Endodermal cell (in vitro differentiated cells): ENCODE measurements at regions not wholly inside any gene's neighbourhood (a gene's known extent, or its start where the extent isn't known, plus 50 kb on each side); places are given as distances from the start of the nearest gene placed in this dataset.

Experiments used
- DNase-seq: peaks from one replicate; pipeline ENCODE4 v3.0.0-alpha.2; 2017
- H3K27ac ChIP-seq: 2 replicates; pipeline ENCODE4 v1.5.1; 2013; ENCODE audit warnings: mild to moderate bottlenecking, low read depth, low read length, moderate library complexity
- H3K27me3 ChIP-seq: 2 replicates; pipeline ENCODE4 v1.6.1; 2013; ENCODE audit warnings: mild to moderate bottlenecking, low read length, moderate library complexity; ENCODE audit not compliant: insufficient read depth, control insufficient read depth, poor library complexity, severe bottlenecking
- H3K36me3 ChIP-seq: 2 replicates; pipeline ENCODE4 v1.7.0; 2013; ENCODE audit warnings: mild to moderate bottlenecking, low read length, moderate library complexity; ENCODE audit not compliant: control insufficient read depth, insufficient read depth
- H3K4me1 ChIP-seq: one replicate; pipeline ENCODE4 v1.7.0; 2013; ENCODE audit warnings: low read length; ENCODE audit not compliant: control insufficient read depth, insufficient read depth
- H3K4me3 ChIP-seq: 2 replicates; pipeline ENCODE4 v1.5.1; 2013; ENCODE audit warnings: mild to moderate bottlenecking, low read length, moderate library complexity
- H3K9ac ChIP-seq: 2 replicates; pipeline ENCODE4 v1.6.1; 2013; ENCODE audit warnings: mild to moderate bottlenecking, low read length, moderate library complexity; ENCODE audit not compliant: poor library complexity, severe bottlenecking; ENCODE audit errors: extremely low read depth
- H3K9me3 ChIP-seq: 2 replicates; pipeline ENCODE4 v1.6.1; 2013; ENCODE audit warnings: mild to moderate bottlenecking, low read length, moderate library complexity; ENCODE audit not compliant: control insufficient read depth
- H3K27ac Mint-ChIP-seq: 2 replicates; pipeline ENCODE4 v1.8.0; 2020; ENCODE audit warnings: mixed read lengths
- H3K27me3 Mint-ChIP-seq: 2 replicates; pipeline ENCODE4 v1.8.0; 2021; ENCODE audit warnings: mild to moderate bottlenecking, mixed read lengths; ENCODE audit not compliant: insufficient read depth
- H3K36me3 Mint-ChIP-seq: 2 replicates; pipeline ENCODE4 v1.8.0; 2020; ENCODE audit warnings: low read depth, mixed read lengths
- H3K4me1 Mint-ChIP-seq: 2 replicates; pipeline ENCODE4 v1.8.0; 2020; ENCODE audit warnings: mixed read lengths
- H3K4me3 Mint-ChIP-seq: 2 replicates; pipeline ENCODE4 v1.8.0; 2020; ENCODE audit warnings: mild to moderate bottlenecking, moderate library complexity, mixed read lengths
- H3K9me3 Mint-ChIP-seq: 2 replicates; pipeline ENCODE4 v1.8.0; 2020; ENCODE audit warnings: mild to moderate bottlenecking, mixed read lengths
- WGBS, 2 experiments: methylation state at CpG; one replicate each; pipeline versions ENCODE4 v1.1.5 to v1.1.7; 2013; ENCODE audit warnings: missing lambda C conversion rate in 2 of 2, mixed read lengths in 1 of 2; ENCODE audit not compliant: insufficient coverage in 1 of 2, insufficient read length in 1 of 2; 5-methylcytosine and 5-hydroxymethylcytosine counted together
- TF ChIP-seq, protein P1 (sequence below): fragments of 200-600 bp; sonication (generic); conservative IDR thresholded peaks from 2 replicates; pipeline ENCODE4 v1.5.0; 2021; ENCODE audit warnings: antibody characterized with exemption, mild to moderate bottlenecking

- Mint-ChIP-seq H3K36me3 (no peaks in the 10 kb centered on the region), H3K4me1 (peaks cover 3% of the 10 kb centered on the region), H3K27me3 (no peaks in the 10 kb centered on the region), H3K27ac (no peak overlapping the region), H3K4me3 (no peak overlapping the region), H3K9me3 (peaks cover 8% of the 10 kb centered on the region)
- Histone ChIP-seq H3K36me3 (no peaks in the 10 kb centered on the region), H3K4me1 (peaks cover 2% of the 10 kb centered on the region), H3K9me3 (no peaks in the 10 kb centered on the region), H3K27me3 (no peaks in the 10 kb centered on the region), H3K27ac (no peak overlapping the region), H3K9ac (no peak overlapping the region), H3K4me3 (no peak overlapping the region)
- DNase-seq = no peak
- 89 to 100% methylated on average over 1 to 4 of the region's 4 CpGs for WGBS, 2 experiments
- TF ChIP-seq, protein P1, sequence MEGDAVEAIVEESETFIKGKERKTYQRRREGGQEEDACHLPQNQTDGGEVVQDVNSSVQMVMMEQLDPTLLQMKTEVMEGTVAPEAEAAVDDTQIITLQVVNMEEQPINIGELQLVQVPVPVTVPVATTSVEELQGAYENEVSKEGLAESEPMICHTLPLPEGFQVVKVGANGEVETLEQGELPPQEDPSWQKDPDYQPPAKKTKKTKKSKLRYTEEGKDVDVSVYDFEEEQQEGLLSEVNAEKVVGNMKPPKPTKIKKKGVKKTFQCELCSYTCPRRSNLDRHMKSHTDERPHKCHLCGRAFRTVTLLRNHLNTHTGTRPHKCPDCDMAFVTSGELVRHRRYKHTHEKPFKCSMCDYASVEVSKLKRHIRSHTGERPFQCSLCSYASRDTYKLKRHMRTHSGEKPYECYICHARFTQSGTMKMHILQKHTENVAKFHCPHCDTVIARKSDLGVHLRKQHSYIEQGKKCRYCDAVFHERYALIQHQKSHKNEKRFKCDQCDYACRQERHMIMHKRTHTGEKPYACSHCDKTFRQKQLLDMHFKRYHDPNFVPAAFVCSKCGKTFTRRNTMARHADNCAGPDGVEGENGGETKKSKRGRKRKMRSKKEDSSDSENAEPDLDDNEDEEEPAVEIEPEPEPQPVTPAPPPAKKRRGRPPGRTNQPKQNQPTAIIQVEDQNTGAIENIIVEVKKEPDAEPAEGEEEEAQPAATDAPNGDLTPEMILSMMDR = no peak
These were observed 287.3 kb upstream of the POU1F1 start for GRCh38 chr3:87563712-87564111.

DNA sequence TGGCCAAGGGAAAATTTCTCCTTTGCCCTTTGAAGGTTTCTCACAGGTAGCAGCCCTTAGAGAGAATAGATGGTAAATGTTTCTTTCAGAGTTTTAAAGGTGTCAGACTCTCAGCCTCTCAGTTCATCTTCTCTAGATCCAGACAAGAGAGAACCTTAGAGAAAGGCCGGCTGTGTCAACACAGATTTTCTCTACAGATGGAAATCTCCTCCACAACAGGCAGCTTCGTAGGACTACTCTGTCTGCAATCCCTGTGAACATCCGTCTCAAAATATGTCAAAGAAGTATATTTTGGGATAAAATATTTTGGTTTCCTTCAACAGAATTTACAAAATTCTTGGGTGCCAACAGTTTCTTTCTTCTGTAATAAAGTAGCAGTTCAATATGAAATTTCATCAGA lies 282.1 kb upstream of the POU1F1 start:
- peaks cover 8% of the 10 kb centered on the region for H3K9me3 Mint-ChIP-seq
- no peak overlapping the region for H3K27ac ChIP-seq
- peaks cover 13% of the 10 kb centered on the region for H3K4me1 Mint-ChIP-seq
- H3K27ac Mint-ChIP-seq = no peak overlapping the region
- H3K36me3 ChIP-seq = no peaks in the 10 kb centered on the region
- H3K9ac ChIP-seq = no peak overlapping the region
- 80% methylated on average over 3 of the region's 3 CpGs; no CpG with 5 or more reads in 1 of the 2 experiments for WGBS, 2 experiments
- no peaks in the 10 kb centered on the region for H3K27me3 Mint-ChIP-seq
- H3K36me3 Mint-ChIP-seq = no peaks in the 10 kb centered on the region
- TF ChIP-seq, protein P1 = no peak
- no peaks in the 10 kb centered on the region for H3K9me3 ChIP-seq
- peak overlapping the region; percentile 59 for H3K4me3 ChIP-seq
- H3K4me3 Mint-ChIP-seq = no peak overlapping the region
- H3K27me3 ChIP-seq = no peaks in the 10 kb centered on the region
- peaks cover 9% of the 10 kb centered on the region for H3K4me1 ChIP-seq
- no peak for DNase-seq

- Mint-ChIP-seq H3K27me3 (no peaks in the 10 kb centered on the region), H3K4me1 (peaks cover 13% of the 10 kb centered on the region), H3K4me3 (no peak overlapping the region), H3K27ac (no peak overlapping the region), H3K9me3 (no peaks in the 10 kb centered on the region), H3K36me3 (no peaks in the 10 kb centered on the region)
- DNase-seq = no peak
- WGBS, 2 experiments = 29% methylated on average over 1 of the region's 1 CpG; no CpG with 5 or more reads in 1 of the 2 experiments
- H3K27ac ChIP-seq = no peak overlapping the region
- H3K4me3 ChIP-seq = no peak overlapping the region
- no peaks in the 10 kb centered on the region for H3K36me3 ChIP-seq
- H3K9ac ChIP-seq = no peak overlapping the region
- H3K27me3 ChIP-seq = no peaks in the 10 kb centered on the region
- TF ChIP-seq, protein P1 = no peak
- peaks cover 9% of the 10 kb centered on the region for H3K4me1 ChIP-seq
- no peaks in the 10 kb centered on the region for H3K9me3 ChIP-seq
These were observed 278.9 kb upstream of the POU1F1 start for GRCh38 chr3:87555290-87555689.
